ENCODE measurements at regions not wholly inside any gene's neighbourhood (a gene's known extent, or its start where the extent isn't known, plus 50 kb on each side); places are given as distances from the start of the nearest gene placed in this dataset.

DNA sequence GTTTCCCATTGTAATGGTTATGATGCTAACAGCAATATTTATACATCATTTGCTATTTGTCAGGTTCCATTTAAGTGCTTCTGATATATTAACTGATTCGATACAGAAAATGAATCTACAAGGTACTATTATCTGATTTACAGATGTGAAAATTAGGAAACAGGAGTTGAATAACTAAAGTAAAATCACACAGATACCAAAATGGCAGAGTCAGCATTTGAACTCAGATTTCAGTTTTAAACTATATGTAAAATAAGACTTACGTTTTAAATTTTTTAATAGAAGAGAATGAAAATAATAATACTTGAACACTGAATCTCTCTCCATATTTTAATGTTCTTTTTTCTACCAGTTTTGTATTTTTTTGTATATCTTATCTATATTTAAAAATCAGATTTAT, 313.2 kb downstream of the MDFIC start:
- BruUV-seq (replicated peaks), result no TSS peak
- H3K27ac ChIP-seq (ENCODE audit: extremely low read depth, low read depth, low read length), result no peak overlapping the region
- H3K4me3 ChIP-seq, result no peak overlapping the region
- no peaks in the 10 kb centered on the region for H3K4me1 ChIP-seq (replicated peaks in 1 of 2; ENCODE audit: control insufficient read depth in 2 of 2, insufficient read depth in 2 of 2, low read length in 2 of 2)
- no peak for TF ChIP-seq NCOA6 (IDR thresholded peaks at IDR 0.05)
- TF ChIP-seq ZNF316 (IDR thresholded peaks at IDR 0.05), result peak; percentile 77
- peak; percentile 29; the same call in 1 of the 2 replicates for TF ChIP-seq MAFK (IDR thresholded peaks at IDR 0.05; ENCODE audit: low read length)
- peak; percentile 51; the same call in 1 of the 2 replicates for TF ChIP-seq C11orf30 (IDR thresholded peaks at IDR 0.05; ENCODE audit: low read depth)
- TF ChIP-seq MAFG (tag; conservative IDR thresholded peaks at IDR 0.05), result peak; percentile 18; the same call in 1 of the 2 replicates
- POLR2A ChIA-PET, result no interaction called here
- FAIRE-seq, result no peak
- in situ Hi-C loops (cut with MboI), result no loop called here
- DNase-seq (ENCODE audit: extremely low read depth in 1 of 4, low spot score in 3 of 4), result no peak
- CTCF ChIA-PET (ENCODE audit: low intra/inter-chr PET ratio), result interaction anchor here (0.5 kb wide), 1 partner anchor 37 kb away, joined by 3 read pairs; no protein-coding TSS in a partner anchor
- H3K36me3 ChIP-seq (ENCODE audit: control insufficient read depth, insufficient read depth, low read length), result no peaks in the 10 kb centered on the region
- 0% methylated on average over 2 of the region's 2 CpGs for WGBS (ENCODE audit: insufficient coverage, low coverage, missing lambda C conversion rate)
- no peaks in the 10 kb centered on the region for H3K79me2 ChIP-seq (ENCODE audit: control insufficient read depth, insufficient read depth, low read length)
- no peak overlapping the region for H3K9ac ChIP-seq (ENCODE audit: insufficient read depth in 1 of 2, low read depth in 2 of 2, low read length in 2 of 2)
- intact Hi-C loops (cut with micrococcal nuclease), result no loop called here
- H3K27me3 ChIP-seq (ENCODE audit: control insufficient read depth in 2 of 2, insufficient read depth in 2 of 2, low read length in 2 of 2), result no peaks in the 10 kb centered on the region
- peaks cover 5% of the 10 kb centered on the region; the same call in 1 of the 2 replicates for H3K9me3 ChIP-seq (replicated peaks; ENCODE audit: control insufficient read depth, insufficient read depth, low read depth, low read length)
- H3K9me1 ChIP-seq (ENCODE audit: control insufficient read depth, insufficient read depth, low read length), result no peaks in the 10 kb centered on the region
- no peak for ATAC-seq
- no peak overlapping the region for H2AFZ ChIP-seq (ENCODE audit: low read depth, low read length)
- no peak overlapping the region for H3K4me2 ChIP-seq (ENCODE audit: insufficient read depth, low read length)
- H4K20me1 ChIP-seq (replicated peaks; ENCODE audit: control insufficient read depth, insufficient read depth, low read length), result no peaks in the 10 kb centered on the region

- H3K4me3 ChIP-seq, result no peak overlapping the region
- H3K36me3 ChIP-seq (ENCODE audit: control insufficient read depth, insufficient read depth, low read length), result no peaks in the 10 kb centered on the region
- H3K9ac ChIP-seq (ENCODE audit: insufficient read depth in 1 of 2, low read depth in 2 of 2, low read length in 2 of 2), result no peak overlapping the region
- ChIA-PET POLR2A (no interaction called here), CTCF (ENCODE audit: low intra/inter-chr PET ratio) (no interaction called here)
- no peak for FAIRE-seq
- H3K27ac ChIP-seq (ENCODE audit: extremely low read depth, low read depth, low read length), result no peak overlapping the region
- H3K9me3 ChIP-seq (replicated peaks; ENCODE audit: control insufficient read depth, insufficient read depth, low read depth, low read length), result peaks cover 5% of the 10 kb centered on the region
- BruUV-seq (replicated peaks), result no TSS peak
- intact Hi-C loops (cut with micrococcal nuclease), result no loop called here
- 0% methylated on average over 3 of the region's 3 CpGs for WGBS (ENCODE audit: insufficient coverage, low coverage, missing lambda C conversion rate)
- no peaks in the 10 kb centered on the region for H3K27me3 ChIP-seq (ENCODE audit: control insufficient read depth in 2 of 2, insufficient read depth in 2 of 2, low read length in 2 of 2)
- H3K79me2 ChIP-seq (ENCODE audit: control insufficient read depth, insufficient read depth, low read length), result no peaks in the 10 kb centered on the region
- in situ Hi-C loops (cut with MboI), result no loop called here
- no peak overlapping the region for H3K4me2 ChIP-seq (ENCODE audit: insufficient read depth, low read length)
- no peaks in the 10 kb centered on the region for H3K4me1 ChIP-seq (replicated peaks in 1 of 2; ENCODE audit: control insufficient read depth in 2 of 2, insufficient read depth in 2 of 2, low read length in 2 of 2)
- ATAC-seq, result no peak
- H2AFZ ChIP-seq (ENCODE audit: low read depth, low read length), result no peak overlapping the region
- no peak for DNase-seq (ENCODE audit: extremely low read depth in 1 of 4, low spot score in 3 of 4)
- no peaks in the 10 kb centered on the region for H4K20me1 ChIP-seq (replicated peaks; ENCODE audit: control insufficient read depth, insufficient read depth, low read length)
- no peaks in the 10 kb centered on the region for H3K9me1 ChIP-seq (ENCODE audit: control insufficient read depth, insufficient read depth, low read length)
- TF ChIP-seq POLR3G (IDR thresholded peaks at IDR 0.05; ENCODE audit: extremely low read depth, insufficient read length, insufficient replicate concordance), result no peak
- TF ChIP-seq CGGBP1 (CRISPR knock-in tag; IDR thresholded peaks at IDR 0.05), result no peak
- TF ChIP-seq TGIF2 (CRISPR knock-in tag; IDR thresholded peaks at IDR 0.05), result no peak
- TF ChIP-seq EGR1 (conservative IDR thresholded peaks at IDR 0.05), result no peak
- no peak for TF ChIP-seq L3MBTL2 (IDR thresholded peaks at IDR 0.05)
- TF ChIP-seq ARID1B (IDR thresholded peaks at IDR 0.05), result no peak
- no peak for TF ChIP-seq EP300 (IDR thresholded peaks at IDR 0.05; ENCODE audit: low read length)
- no peak for TF ChIP-seq PKNOX1 (IDR thresholded peaks at IDR 0.05)
- TF ChIP-seq TEAD2 (tag; IDR thresholded peaks at IDR 0.05), result no peak
- TF ChIP-seq GABPB2 (CRISPR knock-in tag; conservative IDR thresholded peaks at IDR 0.05), result no peak
- no peak for TF ChIP-seq CCNT2 (IDR thresholded peaks at IDR 0.05; ENCODE audit: borderline replicate concordance, extremely low read depth, insufficient read length, low read depth, low read length)
- TF ChIP-seq ZNF311 (CRISPR knock-in tag; IDR thresholded peaks at IDR 0.05), result no peak
- TF ChIP-seq ASH1L (IDR thresholded peaks at IDR 0.05; ENCODE audit: borderline replicate concordance, low read depth, partially characterized antibody), result no peak
- no peak for TF ChIP-seq FOXK2 (conservative IDR thresholded peaks at IDR 0.05 in 1 of 2, IDR thresholded peaks at IDR 0.05 in 1 of 2; ENCODE audit: low read depth in 2 of 2)
- no peak for TF ChIP-seq KAT7 (CRISPR knock-in tag; IDR thresholded peaks at IDR 0.05; ENCODE audit: borderline replicate concordance)
Observed at GRCh38 chr7:115233809-115234208, 311.9 kb downstream of the MDFIC start.
